Uterus (tissue), 3 donors: ENCODE measurements at regions not wholly inside any gene's neighbourhood (a gene's known extent, or its start where the extent isn't known, plus 50 kb on each side); places are given as distances from the start of the nearest gene placed in this dataset.

ENCODE experiments used
- DNase-seq, 2 donors: peaks; one replicate each; pipeline ENCODE4 v3.0.0-alpha.2; 2019 to 2020
- H3K27ac ChIP-seq, 2 donors: fragments of 200-600 bp; sonication (generic); 1 replicate in 1 of 2; 2 replicates in 1 of 2; pipeline ENCODE4 v1.5.1; 2016 to 2018
- H3K27me3 ChIP-seq, 2 donors: fragments of 200-600 bp; sonication (generic); one replicate each; pipeline ENCODE4 v1.5.1; 2018 to 2019; ENCODE audit warnings: control low read depth in 1 of 2
- H3K36me3 ChIP-seq, 2 donors: fragments of 200-600 bp; sonication (generic); one replicate each; pipeline ENCODE4 v1.5.1; 2019; ENCODE audit warnings: control low read depth in 1 of 2
- H3K4me1 ChIP-seq, 2 donors: fragments of 200-600 bp; sonication (generic); one replicate each; pipeline ENCODE4 v1.5.1; 2018 to 2019; ENCODE audit warnings: control low read depth in 1 of 2
- H3K4me3 ChIP-seq, 2 donors: fragments of 200-600 bp; sonication (generic); 1 replicate in 1 of 2; 2 replicates in 1 of 2; pipeline ENCODE4 v1.5.1; 2018 to 2019; ENCODE audit warnings: mild to moderate bottlenecking in 1 of 2
- H3K9me3 ChIP-seq, 2 donors: fragments of 200-600 bp; sonication (generic); one replicate each; pipeline ENCODE4 v1.5.1; 2019; ENCODE audit warnings: control low read depth in 1 of 2
- CTCF ChIP-seq, 4 experiments: fragments of 200-600 bp in 2 of 4; fragments of 450-650 bp in 2 of 4; sonication (generic) in 2 of 4; IDR thresholded peaks; one replicate each; pipeline ENCODE4 v1.5.1; 2016 to 2019; ENCODE audit warnings: antibody characterized with exemption in 4 of 4, mild to moderate bottlenecking in 2 of 4, moderate library complexity in 1 of 4
- POLR2A ChIP-seq, 2 donors: fragments of 450-650 bp; IDR thresholded peaks; one replicate each; pipeline ENCODE4 v1.6.1; 2016; ENCODE audit warnings: antibody characterized with exemption in 2 of 2, mild to moderate bottlenecking in 1 of 2, moderate library complexity in 1 of 2
- intact Hi-C: fragments of 100-400 bp; cut with DNase I; formaldehyde crosslinking; loops from one replicate; pipeline ENCODE4 v1.15.1; 2023; ENCODE audit warnings: low total_unique reads
- donor health status: DM: yes; HTN: yes; CAD: no.

GRCh38 chr6:78515271-78515670 is 352.1 kb upstream of the IRAK1BP1 start:
- Histone ChIP-seq H3K4me3 (no peak overlapping the region), H3K27ac (no peak overlapping the region), H3K27me3 (no peaks in the 10 kb centered on the region), H3K36me3 (no peaks in the 10 kb centered on the region), H3K9me3 (no peaks in the 10 kb centered on the region), H3K4me1 (no peaks in the 10 kb centered on the region)
- no peak for TF ChIP-seq POLR2A (IDR thresholded peaks at IDR 0.05)
- TF ChIP-seq CTCF (IDR thresholded peaks at IDR 0.05) = no peak
- DNase-seq = no peak
- intact Hi-C loops = no loop called here

- DNase-seq = no peak
- no peaks in the 10 kb centered on the region for H3K4me1 ChIP-seq
- no peaks in the 10 kb centered on the region for H3K27me3 ChIP-seq
- H3K36me3 ChIP-seq = no peaks in the 10 kb centered on the region
- no peak for TF ChIP-seq CTCF (IDR thresholded peaks at IDR 0.05)
- TF ChIP-seq POLR2A (IDR thresholded peaks at IDR 0.05) = no peak
- intact Hi-C loops = no loop called here
- H3K4me3 ChIP-seq = no peak overlapping the region
- no peak overlapping the region for H3K27ac ChIP-seq
- no peaks in the 10 kb centered on the region for H3K9me3 ChIP-seq
Observed at GRCh38 chr6:78517399-78517798, 350.0 kb upstream of the IRAK1BP1 start.

- H3K4me3 ChIP-seq = no peak overlapping the region
- no peaks in the 10 kb centered on the region for H3K9me3 ChIP-seq
- H3K27ac ChIP-seq = no peak overlapping the region
- H3K27me3 ChIP-seq = no peaks in the 10 kb centered on the region
- TF ChIP-seq POLR2A (IDR thresholded peaks at IDR 0.05) (no peak), CTCF (IDR thresholded peaks at IDR 0.05) (no peak)
- DNase-seq = no peak
- intact Hi-C loops = no loop called here
- H3K4me1 ChIP-seq = no peaks in the 10 kb centered on the region
- no peaks in the 10 kb centered on the region for H3K36me3 ChIP-seq
Observed at GRCh38 chr6:78523622-78524021, 343.7 kb upstream of the IRAK1BP1 start.

GRCh38 chr6:78525976-78526375 is 341.4 kb upstream of the IRAK1BP1 start:
- TF ChIP-seq CTCF (IDR thresholded peaks at IDR 0.05) (no peak), POLR2A (IDR thresholded peaks at IDR 0.05) (no peak)

GRCh38 chr6:78526432-78526831 is 340.9 kb upstream of the IRAK1BP1 start:
- intact Hi-C loops = no loop called here
- no peak for DNase-seq
- H3K36me3 ChIP-seq = no peaks in the 10 kb centered on the region
- H3K9me3 ChIP-seq = no peaks in the 10 kb centered on the region
- H3K27me3 ChIP-seq = no peaks in the 10 kb centered on the region
- TF ChIP-seq CTCF (IDR thresholded peaks at IDR 0.05) (no peak), POLR2A (IDR thresholded peaks at IDR 0.05) (no peak)
- H3K27ac ChIP-seq = no peak overlapping the region
- no peak overlapping the region for H3K4me3 ChIP-seq
- no peaks in the 10 kb centered on the region for H3K4me1 ChIP-seq

More at GRCh38 chr6:78525976-78526375, 341.4 kb upstream of the IRAK1BP1 start:
- Histone ChIP-seq H3K27ac (no peak overlapping the region), H3K36me3 (no peaks in the 10 kb centered on the region), H3K27me3 (no peaks in the 10 kb centered on the region), H3K4me1 (no peaks in the 10 kb centered on the region), H3K9me3 (no peaks in the 10 kb centered on the region), H3K4me3 (no peak overlapping the region)
- no peak for DNase-seq
- intact Hi-C loops = no loop called here
